Activated naive CD4-positive, alpha-beta T cell treated with anti-CD3 and anti-CD28 coated beads for 36 hours (primary cell): ENCODE measurements at regions not wholly inside any gene's neighbourhood (a gene's known extent, or its start where the extent isn't known, plus 50 kb on each side); places are given as distances from the start of the nearest gene placed in this dataset.

Experiments
- CTCF ChIA-PET: fragments of 350-600 bp; sonication (Branson Sonifier 250); formaldehyde crosslinking; loops from one replicate; lab custom pipeline; 2021; ENCODE audit warnings: antibody characterized with exemption; lab: Charles Lee
- DNase-seq: peaks from one replicate; pipeline ENCODE4 v3.0.0-alpha.2; 2020
- H3K27ac Mint-ChIP-seq: one replicate; pipeline ENCODE4 v1.8.0; 2021; ENCODE audit warnings: mild to moderate bottlenecking, mixed read lengths
- H3K27me3 Mint-ChIP-seq: one replicate; pipeline ENCODE4 v1.8.0; 2021; ENCODE audit warnings: low read depth, mixed read lengths
- H3K36me3 Mint-ChIP-seq: one replicate; pipeline ENCODE4 v1.8.0; 2021; ENCODE audit warnings: low read depth, mixed read lengths
- H3K4me1 Mint-ChIP-seq: one replicate; pipeline ENCODE4 v1.8.0; 2021; ENCODE audit warnings: low read depth, mixed read lengths
- H3K4me3 Mint-ChIP-seq: one replicate; pipeline ENCODE4 v1.8.0; 2021; ENCODE audit warnings: mild to moderate bottlenecking, moderate library complexity, mixed read lengths
- H3K9me3 Mint-ChIP-seq: one replicate; pipeline ENCODE4 v1.8.0; 2021; ENCODE audit warnings: mixed read lengths
- intact Hi-C: fragments of 100-400 bp; cut with micrococcal nuclease; formaldehyde crosslinking; loops from one replicate; pipeline ENCODE4 v1.15.1; 2023

GRCh38 chr5:11998397-11998796 is 94.2 kb upstream of the CTNND2 start:
- no peaks in the 10 kb centered on the region for H3K27me3 Mint-ChIP-seq
- H3K9me3 Mint-ChIP-seq: peaks cover 15% of the 10 kb centered on the region
- intact Hi-C loops: no loop called here
- H3K36me3 Mint-ChIP-seq: no peaks in the 10 kb centered on the region
- H3K4me1 Mint-ChIP-seq: no peaks in the 10 kb centered on the region
- H3K27ac Mint-ChIP-seq: no peak overlapping the region
- no peak overlapping the region for H3K4me3 Mint-ChIP-seq
- CTCF ChIA-PET: no interaction called here
- DNase-seq: no peak

DNA sequence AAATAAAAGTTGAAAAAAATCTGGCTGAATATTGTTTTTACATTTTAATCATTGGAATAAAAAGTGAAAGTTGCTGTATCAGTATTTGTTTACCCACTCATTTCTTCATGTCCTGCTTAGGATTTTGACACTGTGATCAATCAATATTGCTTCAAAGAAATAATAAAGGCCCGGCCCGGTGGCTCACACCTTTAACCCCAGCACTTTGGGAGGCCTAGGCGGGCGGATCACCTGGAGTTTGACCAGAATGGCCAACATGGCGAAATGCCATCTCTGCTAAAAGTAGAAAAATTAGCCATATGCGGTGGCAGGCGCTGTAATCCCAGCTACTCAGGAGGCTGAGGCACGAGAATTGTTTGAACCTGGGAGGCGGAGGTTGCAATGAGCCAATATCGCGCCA is 93.7 kb upstream of the CTNND2 start:
- CTCF ChIA-PET: no interaction called here
- no peak for DNase-seq
- Mint-ChIP-seq H3K36me3 (no peaks in the 10 kb centered on the region), H3K27me3 (no peaks in the 10 kb centered on the region), H3K27ac (no peak overlapping the region), H3K9me3 (peaks cover 15% of the 10 kb centered on the region), H3K4me1 (no peaks in the 10 kb centered on the region), H3K4me3 (no peak overlapping the region)
- intact Hi-C loops: no loop called here

- Mint-ChIP-seq H3K4me3 (no peak overlapping the region), H3K27me3 (no peaks in the 10 kb centered on the region), H3K27ac (no peak overlapping the region), H3K4me1 (no peaks in the 10 kb centered on the region), H3K9me3 (peaks cover 13% of the 10 kb centered on the region), H3K36me3 (no peaks in the 10 kb centered on the region)
- intact Hi-C loops: no loop called here
- CTCF ChIA-PET: no interaction called here
- DNase-seq: no peak
These were observed 88.3 kb upstream of the CTNND2 start for GRCh38 chr5:11992518-11992917.

GRCh38 chr5:11985993-11986392 is 81.7 kb upstream of the CTNND2 start:
- Mint-ChIP-seq H3K4me1 (no peaks in the 10 kb centered on the region), H3K9me3 (no peaks in the 10 kb centered on the region), H3K27ac (no peak overlapping the region), H3K27me3 (no peaks in the 10 kb centered on the region), H3K4me3 (no peak overlapping the region), H3K36me3 (no peaks in the 10 kb centered on the region)
- intact Hi-C loops: no loop called here
- no peak for DNase-seq
- CTCF ChIA-PET: interaction anchor here (0.6 kb wide), 1 partner anchor 184 kb away, joined by 4 read pairs; no protein-coding TSS in a partner anchor

GRCh38 chr5:11984196-11984595 is 80.0 kb upstream of the CTNND2 start:
- intact Hi-C loops: no loop called here
- no peak overlapping the region for H3K4me3 Mint-ChIP-seq
- H3K27ac Mint-ChIP-seq: no peak overlapping the region
- H3K36me3 Mint-ChIP-seq: no peaks in the 10 kb centered on the region
- no peaks in the 10 kb centered on the region for H3K9me3 Mint-ChIP-seq
- CTCF ChIA-PET: no interaction called here
- no peaks in the 10 kb centered on the region for H3K4me1 Mint-ChIP-seq
- H3K27me3 Mint-ChIP-seq: no peaks in the 10 kb centered on the region
- DNase-seq: no peak

GRCh38 chr5:11981986-11982385 is 77.7 kb upstream of the CTNND2 start:
- Mint-ChIP-seq H3K4me1 (no peaks in the 10 kb centered on the region), H3K27ac (no peak overlapping the region), H3K4me3 (no peak overlapping the region), H3K36me3 (no peaks in the 10 kb centered on the region), H3K27me3 (no peaks in the 10 kb centered on the region), H3K9me3 (no peaks in the 10 kb centered on the region)
- no peak for DNase-seq
- CTCF ChIA-PET: no interaction called here
- intact Hi-C loops: no loop called here

DNA sequence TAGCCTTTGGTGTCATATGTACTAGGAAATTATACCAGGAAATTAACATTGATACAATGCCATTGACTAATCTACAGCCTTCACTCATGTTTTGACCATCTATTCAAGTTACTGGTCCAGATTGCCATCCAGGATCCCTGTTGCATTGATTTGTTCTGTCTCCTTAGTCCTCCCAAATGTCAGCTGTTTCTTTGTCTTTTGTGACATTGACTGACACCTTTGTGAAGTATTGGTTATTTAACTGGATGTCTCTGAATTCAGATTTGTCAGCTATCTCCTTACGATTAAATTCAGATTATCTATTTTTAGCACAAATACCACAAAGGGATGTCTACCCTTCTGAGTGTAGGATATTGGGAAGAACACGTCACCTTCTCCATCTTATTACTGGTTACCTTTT is 73.7 kb upstream of the CTNND2 start:
- no peaks in the 10 kb centered on the region for H3K27me3 Mint-ChIP-seq
- H3K9me3 Mint-ChIP-seq: no peaks in the 10 kb centered on the region
- H3K36me3 Mint-ChIP-seq: no peaks in the 10 kb centered on the region
- CTCF ChIA-PET: no interaction called here
- H3K27ac Mint-ChIP-seq: no peak overlapping the region
- intact Hi-C loops: no loop called here
- DNase-seq: no peak
- no peak overlapping the region for H3K4me3 Mint-ChIP-seq
- no peaks in the 10 kb centered on the region for H3K4me1 Mint-ChIP-seq

GRCh38 chr5:11973469-11973868 is 69.2 kb upstream of the CTNND2 start:
- intact Hi-C loops: no loop called here
- no peak overlapping the region for H3K27ac Mint-ChIP-seq
- H3K27me3 Mint-ChIP-seq: no peaks in the 10 kb centered on the region
- peaks cover 3% of the 10 kb centered on the region for H3K9me3 Mint-ChIP-seq
- no peaks in the 10 kb centered on the region for H3K4me1 Mint-ChIP-seq
- no peak for DNase-seq
- H3K4me3 Mint-ChIP-seq: no peak overlapping the region
- CTCF ChIA-PET: no interaction called here
- no peaks in the 10 kb centered on the region for H3K36me3 Mint-ChIP-seq

DNA sequence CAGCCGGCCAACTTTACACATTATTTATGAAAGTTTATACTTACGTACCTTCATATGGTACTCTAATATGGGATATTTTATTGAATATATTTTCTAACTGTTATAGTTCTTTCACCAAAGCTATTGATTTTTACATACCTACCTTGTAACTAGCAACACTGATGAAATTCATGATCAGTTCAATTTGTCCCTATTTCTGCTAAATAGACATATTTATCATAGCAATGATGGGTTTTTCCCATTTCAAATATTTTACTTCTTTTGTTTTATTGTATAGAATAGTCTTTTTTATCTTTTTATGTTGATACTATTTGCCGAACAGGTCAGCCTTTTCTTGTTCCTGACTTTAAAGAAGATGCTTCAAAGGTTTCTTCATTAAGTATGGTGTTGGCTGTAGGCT is 59.0 kb upstream of the CTNND2 start:
- H3K27me3 Mint-ChIP-seq: no peaks in the 10 kb centered on the region

GRCh38 chr5:11962122-11962521 is 57.9 kb upstream of the CTNND2 start:
- Mint-ChIP-seq H3K27ac (no peak overlapping the region), H3K4me1 (no peaks in the 10 kb centered on the region), H3K4me3 (no peak overlapping the region), H3K36me3 (no peaks in the 10 kb centered on the region), H3K27me3 (no peaks in the 10 kb centered on the region), H3K9me3 (no peaks in the 10 kb centered on the region)
- intact Hi-C loops: no loop called here
- CTCF ChIA-PET: no interaction called here
- no peak for DNase-seq

More for the DNA sequence above, 59.0 kb upstream of the CTNND2 start:
- no peaks in the 10 kb centered on the region for H3K4me1 Mint-ChIP-seq
- no peaks in the 10 kb centered on the region for H3K9me3 Mint-ChIP-seq
- no peaks in the 10 kb centered on the region for H3K36me3 Mint-ChIP-seq
- H3K4me3 Mint-ChIP-seq: no peak overlapping the region
- no peak overlapping the region for H3K27ac Mint-ChIP-seq
- CTCF ChIA-PET: no interaction called here
- intact Hi-C loops: no loop called here
- no peak for DNase-seq

DNA sequence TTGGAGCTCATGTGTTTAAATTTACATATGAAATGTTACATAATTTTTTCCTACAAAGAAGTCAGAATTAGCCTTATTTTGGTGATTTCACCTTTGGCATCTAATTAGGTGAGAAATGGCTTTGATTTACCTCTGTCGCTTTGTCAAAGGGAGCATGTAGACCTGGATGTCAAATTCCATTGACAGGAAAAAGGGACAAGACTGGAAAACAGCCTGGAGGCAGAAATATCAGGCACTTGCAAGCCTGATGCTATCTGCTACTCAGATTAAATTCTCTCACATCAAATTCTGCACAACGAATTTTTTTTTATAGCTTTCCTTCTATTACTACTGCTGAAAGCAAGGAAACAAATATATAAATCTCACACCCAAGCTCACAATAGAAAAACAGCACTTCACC is 54.1 kb upstream of the CTNND2 start:
- no peak for DNase-seq
- Mint-ChIP-seq H3K27ac (no peak overlapping the region), H3K36me3 (no peaks in the 10 kb centered on the region), H3K4me1 (no peaks in the 10 kb centered on the region), H3K4me3 (no peak overlapping the region), H3K9me3 (no peaks in the 10 kb centered on the region), H3K27me3 (no peaks in the 10 kb centered on the region)
- intact Hi-C loops: no loop called here
- CTCF ChIA-PET: no interaction called here

DNA sequence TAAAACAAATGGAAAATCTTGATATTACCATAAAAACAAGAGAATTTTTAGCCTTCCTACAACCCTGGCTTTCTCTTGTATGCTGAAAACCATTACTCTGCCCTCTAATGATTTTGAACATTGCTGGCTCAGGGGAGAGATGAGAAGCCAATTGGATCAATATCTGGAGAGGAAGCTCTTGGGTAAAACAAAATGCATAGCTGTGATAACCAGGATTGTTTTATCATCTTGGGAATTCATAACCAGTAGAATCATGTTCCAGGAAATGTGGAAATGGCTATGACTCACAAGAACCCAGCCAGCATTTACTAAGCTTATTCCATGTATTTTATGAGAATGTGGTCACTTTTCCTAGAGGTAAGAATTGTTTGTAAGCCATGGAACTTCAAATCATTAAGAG is 51.1 kb upstream of the CTNND2 start:
- Mint-ChIP-seq H3K27ac (no peak overlapping the region), H3K4me1 (no peaks in the 10 kb centered on the region), H3K4me3 (no peak overlapping the region), H3K9me3 (peaks cover 5% of the 10 kb centered on the region), H3K36me3 (no peaks in the 10 kb centered on the region), H3K27me3 (no peaks in the 10 kb centered on the region)
- DNase-seq: no peak
- CTCF ChIA-PET: no interaction called here
- intact Hi-C loops: no loop called here
